ENCODE measurements at regions not wholly inside any gene's neighbourhood (a gene's known extent, or its start where the extent isn't known, plus 50 kb on each side); places are given as distances from the start of the nearest gene placed in this dataset.

GRCh38 chr13:40445557-40445990 lies 220.9 kb downstream of the FOXO1 start:
- Histone ChIP-seq H3K27ac (ENCODE audit: low read depth, low read length) (peak overlapping the region; percentile 75), H4K20me1 (ENCODE audit: low read depth, low read length) (no peaks in the 10 kb centered on the region), H3K4me2 (ENCODE audit: low read depth, low read length, poor library complexity, severe bottlenecking) (peak overlapping the region; percentile 56), H3K36me3 (ENCODE audit: low read length) (no peaks in the 10 kb centered on the region), H3K9me3 (ENCODE audit: insufficient read depth, low read length) (no peaks in the 10 kb centered on the region), H3K9ac (ENCODE audit: low read length) (peak overlapping the region; percentile 39; the same call in 1 of the 2 replicates), H3F3A (ENCODE audit: insufficient read depth) (peaks cover 25% of the 10 kb centered on the region), H3K79me2 (ENCODE audit: insufficient read depth, low read length) (no peaks in the 10 kb centered on the region), H2AFZ (ENCODE audit: low read depth, low read length, severe bottlenecking) (no peak overlapping the region), H3K9me2 (replicated peaks; ENCODE audit: insufficient read depth, low read length) (no peaks in the 10 kb centered on the region), H3K27me3 (ENCODE audit: low read length) (no peaks in the 10 kb centered on the region), H3K4me3 (ENCODE audit: insufficient read depth, low read length, poor library complexity, severe bottlenecking) (no peak overlapping the region)
- no peak for TF ChIP-seq CTCF (IDR thresholded peaks at IDR 0.05; ENCODE audit: insufficient read depth, low read length, poor library complexity, severe bottlenecking)
- TF ChIP-seq EZH2phosphoT487 (conservative IDR thresholded peaks at IDR 0.05; ENCODE audit: low read length), result no peak

- Histone ChIP-seq H3K27ac (ENCODE audit: low read depth, low read length) (peak overlapping the region; percentile 55; the same call in 1 of the 2 replicates), H3K9me2 (replicated peaks; ENCODE audit: insufficient read depth, low read length) (no peaks in the 10 kb centered on the region), H3K79me2 (ENCODE audit: insufficient read depth, low read length) (no peaks in the 10 kb centered on the region), H3K4me3 (ENCODE audit: insufficient read depth, low read length, poor library complexity, severe bottlenecking) (no peak overlapping the region), H3F3A (ENCODE audit: insufficient read depth) (peaks cover 25% of the 10 kb centered on the region), H2AFZ (ENCODE audit: low read depth, low read length, severe bottlenecking) (no peak overlapping the region), H4K20me1 (ENCODE audit: low read depth, low read length) (no peaks in the 10 kb centered on the region), H3K4me2 (ENCODE audit: low read depth, low read length, poor library complexity, severe bottlenecking) (peak overlapping the region; percentile 29), H3K27me3 (ENCODE audit: low read length) (no peaks in the 10 kb centered on the region), H3K9me3 (ENCODE audit: insufficient read depth, low read length) (no peaks in the 10 kb centered on the region), H3K9ac (ENCODE audit: low read length) (no peak overlapping the region), H3K36me3 (ENCODE audit: low read length) (no peaks in the 10 kb centered on the region)
- TF ChIP-seq CTCF (IDR thresholded peaks at IDR 0.05; ENCODE audit: insufficient read depth, low read length, poor library complexity, severe bottlenecking) (no peak), EZH2phosphoT487 (conservative IDR thresholded peaks at IDR 0.05; ENCODE audit: low read length) (no peak)
Observed at GRCh38 chr13:40446365-40446764, 220.1 kb downstream of the FOXO1 start.

GRCh38 chr13:40447857-40448256 lies 218.6 kb downstream of the FOXO1 start:
- no peaks in the 10 kb centered on the region for H3K9me2 ChIP-seq (replicated peaks; ENCODE audit: insufficient read depth, low read length)
- H2AFZ ChIP-seq (ENCODE audit: low read depth, low read length, severe bottlenecking), result no peak overlapping the region
- peaks cover 19% of the 10 kb centered on the region for H3F3A ChIP-seq (ENCODE audit: insufficient read depth)
- H3K4me2 ChIP-seq (ENCODE audit: low read depth, low read length, poor library complexity, severe bottlenecking), result no peak overlapping the region
- no peak overlapping the region for H3K4me3 ChIP-seq (ENCODE audit: insufficient read depth, low read length, poor library complexity, severe bottlenecking)
- H3K79me2 ChIP-seq (ENCODE audit: insufficient read depth, low read length), result no peaks in the 10 kb centered on the region
- TF ChIP-seq EZH2phosphoT487 (conservative IDR thresholded peaks at IDR 0.05; ENCODE audit: low read length), result no peak
- no peak for TF ChIP-seq CTCF (IDR thresholded peaks at IDR 0.05; ENCODE audit: insufficient read depth, low read length, poor library complexity, severe bottlenecking)
- H3K9ac ChIP-seq (ENCODE audit: low read length), result no peak overlapping the region
- no peaks in the 10 kb centered on the region for H3K36me3 ChIP-seq (ENCODE audit: low read length)
- H3K27me3 ChIP-seq (ENCODE audit: low read length), result no peaks in the 10 kb centered on the region
- no peaks in the 10 kb centered on the region for H4K20me1 ChIP-seq (ENCODE audit: low read depth, low read length)
- peak overlapping the region; percentile 9; the same call in 1 of the 2 replicates for H3K27ac ChIP-seq (ENCODE audit: low read depth, low read length)
- H3K9me3 ChIP-seq (ENCODE audit: insufficient read depth, low read length), result no peaks in the 10 kb centered on the region

Data from SU-DHL-6 (cell line).